ENCODE measurements at regions not wholly inside any gene's neighbourhood (a gene's known extent, or its start where the extent isn't known, plus 50 kb on each side); places are given as distances from the start of the nearest gene placed in this dataset.
A peak's percentile ranks its signal among the peaks of the same experiment; 100 is the strongest.

DNA sequence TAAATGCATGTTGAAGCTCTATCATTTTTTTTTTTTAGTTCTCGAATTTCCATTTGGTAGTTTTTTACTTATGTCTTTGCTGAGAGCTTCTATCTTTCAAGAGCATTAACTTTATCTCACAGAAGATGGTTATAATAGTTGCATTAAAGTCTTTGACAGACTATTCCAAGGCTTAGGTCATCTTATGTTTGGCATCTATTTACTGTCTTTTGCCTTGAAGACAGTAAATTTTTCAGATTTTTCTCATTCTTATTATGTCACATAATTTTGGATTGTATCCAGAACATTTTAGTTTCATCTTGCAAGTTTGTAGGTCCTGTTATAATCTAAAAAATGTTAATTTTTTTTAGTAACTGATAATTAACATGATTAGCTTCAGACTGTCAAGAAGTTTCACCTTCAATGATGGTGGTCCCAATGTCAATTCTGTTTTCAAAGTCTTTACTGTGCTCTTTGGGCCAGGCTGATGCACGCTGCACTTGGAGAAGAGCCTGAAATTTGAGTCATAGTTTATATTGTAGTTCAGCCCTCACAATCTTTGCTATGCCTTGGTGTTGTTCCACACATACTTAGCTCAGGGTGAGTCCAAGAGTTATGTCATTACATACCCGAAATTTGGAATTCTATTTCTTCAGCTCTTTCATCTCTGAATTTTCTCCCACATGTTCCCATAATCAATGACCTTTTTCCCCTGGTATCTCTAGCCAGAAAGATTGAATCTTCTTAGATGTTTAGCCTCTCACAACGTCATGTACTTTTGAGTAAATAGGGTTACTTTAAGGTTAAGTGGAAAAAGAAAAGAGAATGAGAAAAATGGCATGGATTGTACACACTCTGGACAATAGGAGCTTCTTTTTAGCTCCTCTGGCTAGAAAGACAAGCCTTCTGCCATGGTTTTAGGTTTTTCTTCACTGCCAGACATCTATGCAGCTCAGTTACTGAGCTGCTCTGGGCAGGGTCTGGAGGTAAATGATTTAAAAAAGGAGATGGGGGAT lies 110.3 kb upstream of the BTBD3 start:
- H3K27ac ChIP-seq: peak overlapping the region in 1 of 2 donors; percentile 21
- DNase-seq (peak in 2 of 4 donors; percentile 47 to 67), ATAC-seq (peak; percentile 71)
- TF ChIP-seq, protein P1, sequence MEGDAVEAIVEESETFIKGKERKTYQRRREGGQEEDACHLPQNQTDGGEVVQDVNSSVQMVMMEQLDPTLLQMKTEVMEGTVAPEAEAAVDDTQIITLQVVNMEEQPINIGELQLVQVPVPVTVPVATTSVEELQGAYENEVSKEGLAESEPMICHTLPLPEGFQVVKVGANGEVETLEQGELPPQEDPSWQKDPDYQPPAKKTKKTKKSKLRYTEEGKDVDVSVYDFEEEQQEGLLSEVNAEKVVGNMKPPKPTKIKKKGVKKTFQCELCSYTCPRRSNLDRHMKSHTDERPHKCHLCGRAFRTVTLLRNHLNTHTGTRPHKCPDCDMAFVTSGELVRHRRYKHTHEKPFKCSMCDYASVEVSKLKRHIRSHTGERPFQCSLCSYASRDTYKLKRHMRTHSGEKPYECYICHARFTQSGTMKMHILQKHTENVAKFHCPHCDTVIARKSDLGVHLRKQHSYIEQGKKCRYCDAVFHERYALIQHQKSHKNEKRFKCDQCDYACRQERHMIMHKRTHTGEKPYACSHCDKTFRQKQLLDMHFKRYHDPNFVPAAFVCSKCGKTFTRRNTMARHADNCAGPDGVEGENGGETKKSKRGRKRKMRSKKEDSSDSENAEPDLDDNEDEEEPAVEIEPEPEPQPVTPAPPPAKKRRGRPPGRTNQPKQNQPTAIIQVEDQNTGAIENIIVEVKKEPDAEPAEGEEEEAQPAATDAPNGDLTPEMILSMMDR (IDR thresholded peaks at IDR 0.05): no peak
- no peaks in the 10 kb centered on the region for H3K36me3 ChIP-seq
- H3K4me1 ChIP-seq: peaks cover 0 to 10% of the 10 kb centered on the region in 2 donors
- no peak overlapping the region for H3K4me3 ChIP-seq
- intact Hi-C loops (cut with DNase I): no loop called here
- no peaks in the 10 kb centered on the region for H3K9me3 ChIP-seq
- H3K27me3 ChIP-seq: no peaks in the 10 kb centered on the region

DNA sequence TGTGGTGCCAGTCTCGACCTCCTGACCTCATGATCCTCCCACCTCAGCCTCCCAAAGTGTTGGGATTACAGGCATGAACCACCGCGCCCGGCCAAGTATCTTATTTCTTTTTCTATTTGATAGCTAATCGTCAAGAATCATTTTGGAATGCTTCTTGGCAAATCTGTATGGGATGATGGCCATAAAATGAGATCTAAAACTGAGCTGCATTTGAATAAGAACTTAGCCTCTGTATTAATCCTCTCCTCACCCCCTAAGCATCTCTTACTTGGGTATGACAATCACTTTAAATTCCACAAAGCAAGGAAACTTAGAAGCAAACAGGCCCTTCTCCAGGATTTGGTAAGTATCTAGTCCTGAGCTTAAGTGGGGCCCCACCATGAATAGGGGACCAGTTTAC lies 108.9 kb upstream of the BTBD3 start:
- no peak for DNase-seq
- intact Hi-C loops (cut with DNase I): no loop called here
- no peaks in the 10 kb centered on the region for H3K9me3 ChIP-seq
- no peak overlapping the region for H3K27ac ChIP-seq
- ATAC-seq: no peak
- H3K4me1 ChIP-seq: peaks cover 0 to 10% of the 10 kb centered on the region in 2 donors
- H3K4me3 ChIP-seq: no peak overlapping the region
- H3K27me3 ChIP-seq: no peaks in the 10 kb centered on the region
- TF ChIP-seq, protein P1 (IDR thresholded peaks at IDR 0.05): no peak
- H3K36me3 ChIP-seq: no peaks in the 10 kb centered on the region

DNA sequence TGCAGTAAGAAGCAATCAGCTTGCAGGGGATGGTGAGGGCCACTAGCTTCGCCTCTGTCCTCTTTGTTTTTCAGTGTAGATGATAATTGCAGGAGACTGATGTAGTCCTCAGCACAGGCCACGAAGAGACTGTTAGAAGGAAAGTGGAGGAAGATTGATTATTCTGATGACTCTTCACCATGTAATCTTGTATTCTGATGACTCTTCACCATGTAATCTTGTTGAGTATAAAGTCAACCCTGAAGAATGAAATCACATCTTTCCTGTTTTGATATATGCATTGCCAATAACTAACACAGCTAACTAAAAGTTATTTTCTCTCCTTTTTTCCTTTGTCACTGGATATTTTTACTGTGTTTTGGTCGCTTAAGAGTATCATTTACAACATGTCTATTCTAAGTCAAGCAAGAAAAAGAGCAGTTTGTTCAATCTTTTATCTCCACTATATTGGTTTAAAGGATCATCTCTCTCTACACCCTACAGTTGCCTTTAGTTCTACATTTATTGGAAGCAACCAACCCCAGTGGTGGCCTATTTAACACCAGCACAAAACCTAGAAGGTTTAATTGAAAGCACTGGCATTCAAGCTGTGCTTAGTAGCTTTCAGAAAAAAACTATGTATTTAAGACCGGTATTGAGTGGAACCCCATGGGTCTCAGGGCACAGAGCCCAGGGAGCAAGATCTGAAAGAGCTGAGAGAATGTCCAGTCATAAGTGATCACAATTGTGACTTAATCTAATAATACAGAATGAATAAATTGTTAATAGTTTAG lies 107.2 kb upstream of the BTBD3 start:
- H3K27ac ChIP-seq: no peak overlapping the region
- intact Hi-C loops (cut with DNase I): no loop called here
- no peak overlapping the region for H3K4me3 ChIP-seq
- H3K36me3 ChIP-seq: no peaks in the 10 kb centered on the region
- no peaks in the 10 kb centered on the region for H3K9me3 ChIP-seq
- peaks cover 0 to 10% of the 10 kb centered on the region in 2 donors for H3K4me1 ChIP-seq
- ATAC-seq (no peak), DNase-seq (no peak)
- TF ChIP-seq, protein P1 (IDR thresholded peaks at IDR 0.05): no peak
- no peaks in the 10 kb centered on the region for H3K27me3 ChIP-seq

DNA sequence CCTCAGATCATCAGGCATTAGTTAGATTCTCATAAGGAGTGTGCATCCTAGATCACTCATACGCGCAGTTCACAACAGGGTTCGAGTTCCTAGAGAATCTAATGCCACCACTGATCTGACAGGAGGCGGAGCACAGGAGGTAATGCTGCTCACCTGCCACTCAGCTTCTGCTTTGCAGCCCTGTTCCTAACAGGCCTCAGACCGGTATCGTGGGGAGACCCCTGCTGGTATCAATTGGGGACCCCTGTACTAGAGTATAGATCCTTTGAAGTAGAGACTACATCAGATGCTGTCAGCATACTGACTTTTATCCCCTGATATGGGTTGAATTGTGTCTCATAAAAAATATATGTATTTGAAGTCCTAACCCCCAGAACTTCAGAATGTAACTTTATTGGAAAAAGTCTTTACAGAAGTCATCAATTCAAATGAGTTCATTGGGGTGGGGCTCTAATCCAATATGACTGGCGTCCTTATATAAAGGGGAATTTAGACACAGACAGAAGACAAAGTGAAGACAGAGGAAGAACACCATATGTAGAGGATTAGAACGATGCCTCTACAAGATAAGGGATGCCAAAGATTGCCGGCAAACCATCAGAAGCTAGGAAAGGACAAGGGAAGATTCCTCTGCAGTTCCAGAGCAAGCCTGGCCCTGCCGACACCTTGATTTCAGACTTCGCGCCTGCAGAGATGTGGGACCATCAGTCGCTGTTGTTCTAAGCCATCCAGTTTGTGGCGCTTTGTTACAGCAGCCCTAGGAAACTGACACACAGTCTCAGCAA lies 104.4 kb upstream of the BTBD3 start:
- no peaks in the 10 kb centered on the region for H3K4me1 ChIP-seq
- TF ChIP-seq, protein P1 (IDR thresholded peaks at IDR 0.05): no peak
- ATAC-seq: no peak
- no peaks in the 10 kb centered on the region for H3K9me3 ChIP-seq
- H3K27me3 ChIP-seq: no peaks in the 10 kb centered on the region
- H3K27ac ChIP-seq: no peak overlapping the region
- no peak overlapping the region for H3K4me3 ChIP-seq
- no peaks in the 10 kb centered on the region for H3K36me3 ChIP-seq
- DNase-seq: no peak
- intact Hi-C loops (cut with DNase I): no loop called here
